Activated CD4-positive, alpha-beta T cell treated with anti-CD3 and anti-CD28 coated beads, Interleukin-2, Interleukin-6, amounts not matched to agents 100 ng/mL and 50 ng/mL, durations not matched to agents 16 hours and 8 hours (primary cell): ENCODE measurements at regions not wholly inside any gene's neighbourhood (a gene's known extent, or its start where the extent isn't known, plus 50 kb on each side); places are given as distances from the start of the nearest gene placed in this dataset.
A peak's percentile ranks its signal among the peaks of the same experiment; 100 is the strongest.

ENCODE experiments used
- DNase-seq: peaks from one replicate; pipeline ENCODE4 v3.0.0-alpha.2; 2020

GRCh38 chrX:45351478-45351877 lies 150.8 kb upstream of the DIPK2B start:
- DNase-seq, result no peak

GRCh38 chrX:45348296-45348695 lies 147.6 kb upstream of the DIPK2B start:
- no peak for DNase-seq

GRCh38 chrX:45347877-45348276 lies 147.2 kb upstream of the DIPK2B start:
- no peak for DNase-seq

GRCh38 chrX:45344594-45344993 lies 143.9 kb upstream of the DIPK2B start:
- DNase-seq, result no peak

GRCh38 chrX:45329217-45329616 lies 128.5 kb upstream of the DIPK2B start:
- DNase-seq, result no peak

- DNase-seq, result no peak
Measured at GRCh38 chrX:45324941-45325340, 124.3 kb upstream of the DIPK2B start.

GRCh38 chrX:45323387-45323786 lies 122.7 kb upstream of the DIPK2B start:
- no peak for DNase-seq

- DNase-seq, result no peak
Measured at GRCh38 chrX:45322820-45323219, 122.1 kb upstream of the DIPK2B start.

GRCh38 chrX:45322382-45322781 lies 121.7 kb upstream of the DIPK2B start:
- DNase-seq, result peak; percentile 18

- no peak for DNase-seq
Measured at GRCh38 chrX:45320191-45320590, 119.5 kb upstream of the DIPK2B start.

GRCh38 chrX:45309801-45310200 lies 109.1 kb upstream of the DIPK2B start:
- no peak for DNase-seq

- DNase-seq, result no peak
Measured at GRCh38 chrX:45309096-45309495, 108.4 kb upstream of the DIPK2B start.

- DNase-seq, result no peak
Measured at GRCh38 chrX:45306794-45307193, 106.1 kb upstream of the DIPK2B start.

GRCh38 chrX:45300638-45301037 lies 100.0 kb upstream of the DIPK2B start:
- no peak for DNase-seq

- DNase-seq, result no peak
Measured at GRCh38 chrX:45295259-45295986, 94.7 kb upstream of the DIPK2B start.

GRCh38 chrX:45274576-45274975 lies 73.9 kb upstream of the DIPK2B start:
- no peak for DNase-seq

- DNase-seq, result no peak
Measured at GRCh38 chrX:45267007-45267406, 66.3 kb upstream of the DIPK2B start.

- DNase-seq, result no peak
Measured at GRCh38 chrX:45266456-45266855, 65.8 kb upstream of the DIPK2B start.

- no peak for DNase-seq
Measured at GRCh38 chrX:45264865-45265264, 64.2 kb upstream of the DIPK2B start.

GRCh38 chrX:45261471-45261870 lies 60.8 kb upstream of the DIPK2B start:
- no peak for DNase-seq

- DNase-seq, result no peak
Measured at GRCh38 chrX:45261005-45261404, 60.3 kb upstream of the DIPK2B start.

- DNase-seq, result no peak
Measured at GRCh38 chrX:45258731-45259402, 58.2 kb upstream of the DIPK2B start.
